Uterus (tissue), 2 donors: ENCODE measurements at regions not wholly inside any gene's neighbourhood (a gene's known extent, or its start where the extent isn't known, plus 50 kb on each side); places are given as distances from the start of the nearest gene placed in this dataset.

ENCODE experiments used
- CTCF ChIP-seq, 4 experiments: fragments of 200-600 bp in 2 of 4; fragments of 450-650 bp in 2 of 4; sonication (generic) in 2 of 4; IDR thresholded peaks; one replicate each; pipeline ENCODE4 v1.5.1; 2016 to 2019; ENCODE audit warnings: antibody characterized with exemption in 4 of 4, mild to moderate bottlenecking in 2 of 4, moderate library complexity in 1 of 4
- POLR2A ChIP-seq, 2 donors: fragments of 450-650 bp; IDR thresholded peaks; one replicate each; pipeline ENCODE4 v1.6.1; 2016; ENCODE audit warnings: antibody characterized with exemption in 2 of 2, mild to moderate bottlenecking in 1 of 2, moderate library complexity in 1 of 2

DNA sequence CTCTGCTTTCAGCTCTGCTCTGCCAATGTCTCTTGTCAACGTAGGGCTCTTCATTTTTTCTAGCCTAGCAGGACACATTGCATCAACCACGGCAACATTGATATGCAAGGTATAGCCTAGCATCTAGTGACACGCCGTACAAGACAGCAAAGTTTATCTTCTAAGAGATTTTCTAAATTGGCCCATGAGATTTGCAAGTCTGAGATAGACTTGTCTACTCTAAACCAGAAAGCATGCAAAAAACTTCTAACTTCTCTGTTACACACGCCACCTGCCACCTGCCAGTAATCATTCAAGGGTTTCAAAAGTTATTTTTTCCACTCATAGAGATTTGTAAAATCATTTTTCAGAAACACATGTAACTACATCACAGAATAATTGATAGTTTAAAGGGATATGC, 1265.7 kb downstream of the C4orf33 start:
- no peak for TF ChIP-seq CTCF (IDR thresholded peaks at IDR 0.05)
- TF ChIP-seq POLR2A (IDR thresholded peaks at IDR 0.05), result no peak
